ENCODE measurements at regions not wholly inside any gene's neighbourhood (a gene's known extent, or its start where the extent isn't known, plus 50 kb on each side); places are given as distances from the start of the nearest gene placed in this dataset.

GRCh38 chr6:112626468-112627082 lies 279.4 kb downstream of the RFPL4B start:
- Histone ChIP-seq H3K27me3 (ENCODE audit: insufficient read depth, low read length) (no peaks in the 10 kb centered on the region), H3K4me1 (ENCODE audit: control insufficient read depth in 1 of 2, insufficient read depth in 2 of 2, low read length in 2 of 2) (no peaks in the 10 kb centered on the region), H4K20me1 (ENCODE audit: insufficient read depth) (no peaks in the 10 kb centered on the region), H3K79me2 (ENCODE audit: insufficient read depth, low read length) (no peaks in the 10 kb centered on the region), H3K4me2 (ENCODE audit: low read length) (no peak overlapping the region), H3K9me2 (ENCODE audit: insufficient read depth) (no peaks in the 10 kb centered on the region; the same call in 1 of the 2 replicates), H3K27ac (ENCODE audit: low read depth, low read length) (no peak overlapping the region), H3K36me3 (ENCODE audit: control insufficient read depth in 1 of 2, insufficient read depth in 2 of 2, low read length in 2 of 2) (no peaks in the 10 kb centered on the region), H3K4me3 (replicated peaks in 1 of 2; ENCODE audit: low read depth in 1 of 2, low read length in 2 of 2) (no peak overlapping the region), H3K9ac (ENCODE audit: low read length) (no peak overlapping the region), H3K9me3 (ENCODE audit: control insufficient read depth in 1 of 2, insufficient read depth in 1 of 2, low read depth in 1 of 2, low read length in 2 of 2) (no peaks in the 10 kb centered on the region), H2AFZ (ENCODE audit: low read depth, low read length, poor library complexity, severe bottlenecking) (peak overlapping the region; percentile 79)
- TF ChIP-seq SIN3A (IDR thresholded peaks at IDR 0.05; ENCODE audit: low read depth) (no peak), CEBPB (IDR thresholded peaks at IDR 0.05; ENCODE audit: low read depth) (no peak), EZH2 (IDR thresholded peaks at IDR 0.05) (no peak)
- CTCF ChIA-PET: no interaction called here
- POLR2A ChIA-PET: no interaction called here
- DNase-seq (ENCODE audit: low read depth, low spot score): no peak
- RAD21 ChIA-PET (ENCODE audit: low non-redundant PET in 1 of 2, low total read pairs in 2 of 2, uncharacterized antibody in 2 of 2, unreplicated experiment in 2 of 2): no interaction called here
- ATAC-seq: no peak
- no TSS peak for BruUV-seq (replicated peaks)
- intact Hi-C loops (cut with micrococcal nuclease): no loop called here

GRCh38 chr6:112634376-112634775 lies 287.2 kb downstream of the RFPL4B start:
- no peaks in the 10 kb centered on the region for H3K9me2 ChIP-seq (ENCODE audit: insufficient read depth)
- no peaks in the 10 kb centered on the region for H4K20me1 ChIP-seq (ENCODE audit: insufficient read depth)
- intact Hi-C loops (cut with micrococcal nuclease): no loop called here
- H3K9me3 ChIP-seq (ENCODE audit: control insufficient read depth in 1 of 2, insufficient read depth in 1 of 2, low read depth in 1 of 2, low read length in 2 of 2): no peaks in the 10 kb centered on the region
- no peak overlapping the region for H3K4me2 ChIP-seq (ENCODE audit: low read length)
- DNase-seq (ENCODE audit: low read depth, low spot score): no peak
- ChIA-PET RAD21 (ENCODE audit: low non-redundant PET in 1 of 2, low total read pairs in 2 of 2, uncharacterized antibody in 2 of 2, unreplicated experiment in 2 of 2) (no interaction called here), POLR2A (no interaction called here), CTCF (no interaction called here)
- BruUV-seq (replicated peaks): no TSS peak
- no peak overlapping the region for H3K9ac ChIP-seq (ENCODE audit: low read length)
- H3K36me3 ChIP-seq (ENCODE audit: control insufficient read depth in 1 of 2, insufficient read depth in 2 of 2, low read length in 2 of 2): no peaks in the 10 kb centered on the region
- no peaks in the 10 kb centered on the region for H3K79me2 ChIP-seq (ENCODE audit: insufficient read depth, low read length)
- no peak overlapping the region for H3K4me3 ChIP-seq (replicated peaks in 1 of 2; ENCODE audit: low read depth in 1 of 2, low read length in 2 of 2)
- H3K4me1 ChIP-seq (ENCODE audit: control insufficient read depth in 1 of 2, insufficient read depth in 2 of 2, low read length in 2 of 2): no peaks in the 10 kb centered on the region
- no peak overlapping the region for H3K27ac ChIP-seq (ENCODE audit: low read depth, low read length)
- ATAC-seq: no peak
- H3K27me3 ChIP-seq (ENCODE audit: insufficient read depth, low read length): no peaks in the 10 kb centered on the region
- no peak overlapping the region for H2AFZ ChIP-seq (ENCODE audit: low read depth, low read length, poor library complexity, severe bottlenecking)
- no peak for TF ChIP-seq EZH2 (IDR thresholded peaks at IDR 0.05)
- TF ChIP-seq SIN3A (IDR thresholded peaks at IDR 0.05; ENCODE audit: low read depth): no peak
- no peak for TF ChIP-seq ZNF274 (IDR thresholded peaks at IDR 0.05; ENCODE audit: low read depth, low read length)
- TF ChIP-seq MAX (IDR thresholded peaks at IDR 0.05): no peak
- TF ChIP-seq YY1 (IDR thresholded peaks at IDR 0.05; ENCODE audit: extremely low read depth, insufficient replicate concordance, low read depth, low read length): no peak
- no peak for TF ChIP-seq EGR1 (IDR thresholded peaks at IDR 0.05; ENCODE audit: low read depth)
- no peak for TF ChIP-seq POLR2A (IDR thresholded peaks at IDR 0.05; ENCODE audit: borderline replicate concordance, extremely low read depth, insufficient read depth, insufficient read length)
- no peak for TF ChIP-seq ZFX (IDR thresholded peaks at IDR 0.05)
- no peak for TF ChIP-seq EZH2phosphoT487 (IDR thresholded peaks at IDR 0.05; ENCODE audit: borderline replicate concordance)
- TF ChIP-seq REST (IDR thresholded peaks at IDR 0.05; ENCODE audit: low read depth): no peak
- TF ChIP-seq, protein P1, sequence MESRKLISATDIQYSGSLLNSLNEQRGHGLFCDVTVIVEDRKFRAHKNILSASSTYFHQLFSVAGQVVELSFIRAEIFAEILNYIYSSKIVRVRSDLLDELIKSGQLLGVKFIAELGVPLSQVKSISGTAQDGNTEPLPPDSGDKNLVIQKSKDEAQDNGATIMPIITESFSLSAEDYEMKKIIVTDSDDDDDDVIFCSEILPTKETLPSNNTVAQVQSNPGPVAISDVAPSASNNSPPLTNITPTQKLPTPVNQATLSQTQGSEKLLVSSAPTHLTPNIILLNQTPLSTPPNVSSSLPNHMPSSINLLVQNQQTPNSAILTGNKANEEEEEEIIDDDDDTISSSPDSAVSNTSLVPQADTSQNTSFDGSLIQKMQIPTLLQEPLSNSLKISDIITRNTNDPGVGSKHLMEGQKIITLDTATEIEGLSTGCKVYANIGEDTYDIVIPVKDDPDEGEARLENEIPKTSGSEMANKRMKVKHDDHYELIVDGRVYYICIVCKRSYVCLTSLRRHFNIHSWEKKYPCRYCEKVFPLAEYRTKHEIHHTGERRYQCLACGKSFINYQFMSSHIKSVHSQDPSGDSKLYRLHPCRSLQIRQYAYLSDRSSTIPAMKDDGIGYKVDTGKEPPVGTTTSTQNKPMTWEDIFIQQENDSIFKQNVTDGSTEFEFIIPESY (IDR thresholded peaks at IDR 0.05; ENCODE audit: extremely low read depth, insufficient replicate concordance, low read length): no peak
- TF ChIP-seq SP1 (IDR thresholded peaks at IDR 0.05; ENCODE audit: low read depth): no peak
- TF ChIP-seq FOSL1 (IDR thresholded peaks at IDR 0.05; ENCODE audit: low read depth): no peak
- no peak for TF ChIP-seq CEBPB (IDR thresholded peaks at IDR 0.05; ENCODE audit: low read depth)
- TF ChIP-seq, protein P2, sequence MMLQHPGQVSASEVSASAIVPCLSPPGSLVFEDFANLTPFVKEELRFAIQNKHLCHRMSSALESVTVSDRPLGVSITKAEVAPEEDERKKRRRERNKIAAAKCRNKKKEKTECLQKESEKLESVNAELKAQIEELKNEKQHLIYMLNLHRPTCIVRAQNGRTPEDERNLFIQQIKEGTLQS (IDR thresholded peaks at IDR 0.05): no peak
- no peak for TF ChIP-seq ELF1 (IDR thresholded peaks at IDR 0.05; ENCODE audit: borderline replicate concordance, low read depth)
